COLO668 (cell line): ENCODE measurements at regions not wholly inside any gene's neighbourhood (a gene's known extent, or its start where the extent isn't known, plus 50 kb on each side); places are given as distances from the start of the nearest gene placed in this dataset.

Experiments
- DNase-seq: peaks from one replicate; lab custom pipeline; 2025; ENCODE audit not compliant: unreplicated experiment; lab: John Stamatoyannopoulos, UW

DNA sequence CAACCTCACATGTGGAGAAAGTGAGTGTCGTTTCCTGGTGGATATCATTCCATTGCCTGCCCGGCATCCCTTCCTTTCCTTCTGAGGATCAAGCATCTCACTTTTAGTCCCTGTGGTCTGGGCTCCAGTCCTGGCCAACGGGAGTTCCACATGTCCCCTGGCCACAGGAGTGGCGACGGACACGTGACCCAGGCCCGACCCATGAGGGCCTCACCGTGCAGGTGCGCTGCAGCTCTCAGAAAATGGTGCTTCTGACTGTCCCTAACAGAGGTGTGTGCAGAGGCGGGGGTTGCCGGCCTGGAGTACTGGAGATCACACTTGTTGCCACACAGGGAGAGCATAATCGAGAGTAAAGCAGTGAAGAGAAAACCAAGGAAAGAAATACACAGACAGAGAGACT, 476.9 kb upstream of the FRG1 start:
- no peak for DNase-seq

DNA sequence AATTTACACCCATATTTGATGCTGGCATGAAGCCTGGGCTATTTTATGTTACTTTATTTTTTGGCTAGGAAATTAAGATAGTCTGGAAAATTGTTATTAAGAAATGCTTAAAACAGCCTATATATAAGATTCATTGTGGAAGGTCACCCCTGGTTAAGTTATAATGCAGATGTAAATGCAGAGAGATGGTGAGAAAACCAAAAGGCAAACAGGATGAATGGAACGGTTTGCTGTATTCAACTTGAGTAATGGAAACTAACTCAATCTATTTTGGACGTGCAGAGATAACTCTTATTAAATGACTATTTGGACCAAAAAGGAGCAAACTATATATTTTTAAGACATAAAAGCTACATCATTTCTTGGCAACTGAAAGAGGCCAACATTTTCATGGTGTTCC, 446.3 kb upstream of the FRG1 start:
- no peak for DNase-seq

DNA sequence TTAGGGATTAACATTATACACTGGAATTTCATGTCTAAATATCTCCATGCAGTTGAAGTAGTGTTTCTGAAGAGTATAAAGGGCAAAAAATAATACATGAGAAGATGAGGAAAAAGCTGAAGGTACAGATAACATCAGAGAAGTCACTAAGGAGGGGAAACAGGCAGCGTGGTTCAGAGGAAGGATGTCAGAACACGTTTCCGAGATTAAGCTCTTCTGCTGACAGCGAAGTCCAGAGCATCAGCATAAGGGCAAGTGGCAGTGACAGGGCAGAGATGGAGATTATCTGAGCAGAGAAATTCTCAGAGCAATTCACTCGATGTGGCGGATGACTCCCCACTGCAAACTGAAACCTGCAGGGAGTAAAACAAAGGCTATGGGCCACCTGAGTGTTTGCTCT, 443.2 kb upstream of the FRG1 start:
- no peak for DNase-seq

DNA sequence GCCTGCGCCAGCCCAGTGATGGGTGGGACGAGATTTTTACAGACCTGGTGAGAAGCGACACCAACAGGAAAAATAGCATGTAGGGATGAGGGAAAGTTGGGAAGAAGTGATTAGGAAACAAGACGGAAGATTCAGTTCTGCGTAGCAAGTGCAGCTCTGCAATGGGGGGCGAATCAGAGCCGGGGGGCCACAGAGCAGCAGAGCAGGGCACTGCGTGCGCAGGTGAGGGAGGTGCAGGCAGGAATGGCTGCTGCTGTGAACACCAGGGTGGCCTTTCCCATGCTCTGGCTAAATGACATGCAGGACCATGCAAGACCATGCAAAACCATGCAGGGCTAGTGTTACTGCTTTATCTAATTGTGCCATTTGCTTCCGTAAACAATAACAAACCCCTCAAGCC, 442.7 kb upstream of the FRG1 start:
- DNase-seq = no peak

GRCh38 chr4:189498457-189498856, 442.2 kb upstream of the FRG1 start:
- DNase-seq = no peak

DNA sequence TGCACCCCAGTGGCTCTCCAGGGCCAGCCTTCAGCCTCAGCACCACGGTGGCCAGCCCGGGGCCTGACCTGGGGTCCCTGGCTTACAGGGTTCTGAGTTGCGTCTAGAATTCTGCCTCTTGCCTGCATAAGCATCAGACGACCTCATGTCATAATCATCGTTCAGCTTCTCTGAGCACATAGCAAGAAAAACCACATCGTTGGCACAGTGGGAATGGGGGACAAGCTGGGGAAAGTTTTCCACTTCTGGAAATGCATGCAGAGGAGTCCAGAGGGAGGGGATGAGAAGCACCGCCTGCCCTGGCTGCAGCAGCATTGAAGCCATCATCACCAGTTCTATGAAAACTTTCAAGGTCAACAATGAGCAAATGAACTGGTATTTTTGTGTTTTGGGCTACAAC, 441.0 kb upstream of the FRG1 start:
- no peak for DNase-seq

GRCh38 chr4:189500970-189501369, 439.7 kb upstream of the FRG1 start:
- DNase-seq = no peak

DNA sequence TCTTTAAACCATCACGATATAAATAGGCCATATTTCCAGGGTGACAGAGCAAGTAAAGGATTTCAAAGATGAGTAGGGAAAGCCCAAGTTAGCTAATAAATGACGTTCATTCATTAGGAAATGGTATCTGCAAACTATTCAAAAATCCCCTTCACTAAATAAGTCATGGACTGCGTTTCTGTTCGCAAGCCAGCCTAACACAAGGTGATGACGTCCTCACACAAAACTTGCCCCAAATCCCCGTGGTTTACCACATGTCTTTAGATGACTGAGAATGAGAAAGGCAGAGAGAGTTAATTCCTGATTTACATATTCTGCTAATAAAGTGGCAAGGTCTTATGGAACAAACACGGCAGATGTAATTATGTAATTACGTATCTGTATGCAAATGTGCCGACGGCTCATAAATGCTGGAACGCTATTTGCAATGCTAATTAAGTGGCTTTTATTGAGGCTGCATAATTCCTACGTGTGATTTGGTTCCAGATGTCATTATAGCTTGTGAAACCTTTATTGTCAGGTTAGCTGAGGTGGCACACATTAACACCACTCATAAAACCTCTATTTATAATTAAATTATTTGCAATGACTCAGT, 437.7 kb upstream of the FRG1 start:
- DNase-seq = no peak

GRCh38 chr4:189504220-189504619, 436.5 kb upstream of the FRG1 start:
- DNase-seq = no peak

DNA sequence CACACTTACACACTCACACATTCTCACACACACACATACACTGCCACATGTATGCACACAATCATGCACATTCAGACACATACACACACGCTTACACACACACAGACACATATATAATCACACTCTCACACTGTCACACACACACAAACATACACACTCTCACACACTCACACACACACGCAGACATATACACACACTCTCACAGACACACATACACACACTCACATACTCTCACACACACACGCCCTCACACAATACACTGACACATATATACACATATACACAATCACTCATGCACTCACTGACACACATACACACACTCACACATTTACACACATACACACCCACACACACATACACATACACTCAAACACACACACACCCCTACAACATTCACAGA, 435.3 kb upstream of the FRG1 start:
- no peak for DNase-seq

GRCh38 chr4:189506080-189506479, 434.6 kb upstream of the FRG1 start:
- DNase-seq = no peak

- DNase-seq = no peak
These were observed 433.6 kb upstream of the FRG1 start for GRCh38 chr4:189507060-189507459.

DNA sequence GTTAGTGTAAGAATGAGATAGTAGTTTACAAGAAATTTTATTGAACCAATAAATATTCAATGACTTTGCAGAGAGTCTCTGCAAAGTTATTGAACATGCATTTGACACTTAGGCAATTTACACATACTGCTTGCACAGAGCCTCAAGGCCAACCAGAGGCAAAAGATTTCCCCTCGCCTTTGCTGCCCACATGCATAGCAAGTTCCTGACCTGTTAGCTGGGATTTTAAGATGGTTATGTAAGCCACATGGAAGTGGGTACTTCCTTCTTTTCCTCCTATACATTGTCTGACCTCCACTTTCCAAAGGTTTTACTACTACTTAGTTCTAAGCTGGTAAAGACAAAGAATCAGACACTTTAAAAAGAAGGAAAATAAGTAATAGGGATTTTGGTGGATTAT, 430.1 kb upstream of the FRG1 start:
- DNase-seq = no peak

DNA sequence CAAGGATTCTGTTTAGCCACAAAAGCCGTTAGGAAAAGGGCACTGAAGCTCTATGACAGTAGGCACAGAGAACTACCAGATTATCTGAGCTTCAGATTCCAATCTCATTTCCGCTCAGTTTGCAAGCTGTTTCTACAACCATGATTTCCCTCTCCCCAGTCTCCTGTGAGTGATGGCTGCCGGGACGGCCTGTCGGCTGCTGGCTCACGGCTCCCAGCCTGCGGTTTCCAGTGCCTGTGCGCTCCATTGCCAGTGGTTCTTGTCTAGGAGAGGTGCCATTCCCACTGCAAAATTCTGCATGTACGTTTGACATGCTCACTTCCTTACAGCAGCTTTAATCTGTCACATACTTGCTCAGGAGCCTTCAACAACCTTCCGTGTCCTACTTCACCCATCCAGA, 429.1 kb upstream of the FRG1 start:
- DNase-seq = no peak

DNA sequence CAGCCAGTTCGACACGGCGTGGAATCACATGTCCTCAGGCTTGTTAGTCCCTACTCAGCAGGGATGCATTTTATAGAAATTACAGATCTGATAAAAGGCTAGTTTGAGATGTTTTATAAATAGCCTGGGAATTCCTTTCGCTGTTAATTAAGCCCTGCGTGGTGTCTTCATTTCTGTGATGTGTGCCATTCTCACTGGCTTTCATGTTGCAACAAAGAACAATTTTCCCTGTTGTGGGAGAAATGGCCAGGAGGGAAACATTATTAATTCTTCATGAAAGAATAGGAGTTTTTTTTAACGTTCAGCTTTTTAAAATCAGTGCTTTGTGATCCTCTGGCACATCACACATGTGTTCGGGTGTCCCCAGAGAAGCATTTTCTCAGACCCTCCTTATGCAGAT, 427.3 kb upstream of the FRG1 start:
- no peak for DNase-seq

DNA sequence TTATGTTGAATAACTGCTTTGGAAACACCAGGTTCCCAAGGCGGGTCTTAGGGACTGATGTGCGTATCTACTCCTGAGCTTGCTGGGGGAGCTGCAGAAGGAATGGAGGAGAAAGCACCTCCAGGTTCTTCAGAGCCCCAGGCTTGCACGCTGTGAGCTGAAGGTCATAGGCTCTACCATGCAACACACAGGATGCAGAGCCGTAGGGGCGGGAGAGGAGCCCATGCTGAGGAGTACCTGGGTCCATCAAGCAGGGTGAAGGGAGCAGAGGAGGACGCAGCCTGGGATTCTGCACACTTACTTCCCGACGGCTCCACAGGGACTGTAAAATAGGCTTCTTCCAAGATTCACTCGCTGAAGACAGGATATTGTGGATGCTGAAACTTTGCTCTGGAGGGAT, 426.5 kb upstream of the FRG1 start:
- DNase-seq = no peak

DNA sequence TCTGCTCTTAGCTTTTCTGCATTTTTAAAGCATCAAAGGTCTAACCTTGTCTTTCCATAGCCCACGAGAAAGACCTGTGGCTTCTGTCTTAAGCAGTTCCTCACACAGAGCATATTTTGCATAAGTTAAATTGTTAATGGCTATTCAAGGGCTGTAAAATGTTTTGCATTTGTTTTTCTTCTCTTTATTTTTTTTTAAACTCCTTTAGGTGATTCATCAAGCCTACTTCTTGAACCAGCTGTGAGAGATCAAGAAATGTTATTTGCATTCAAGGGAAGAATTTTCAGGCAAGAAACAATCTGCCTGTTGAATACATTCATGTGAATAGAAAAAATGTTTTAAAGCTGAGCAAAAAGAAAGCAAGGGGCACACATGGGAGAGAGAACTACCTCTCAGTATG, 423.8 kb upstream of the FRG1 start:
- no peak for DNase-seq

- DNase-seq = no peak
These were observed 421.5 kb upstream of the FRG1 start for GRCh38 chr4:189519186-189519585.

DNA sequence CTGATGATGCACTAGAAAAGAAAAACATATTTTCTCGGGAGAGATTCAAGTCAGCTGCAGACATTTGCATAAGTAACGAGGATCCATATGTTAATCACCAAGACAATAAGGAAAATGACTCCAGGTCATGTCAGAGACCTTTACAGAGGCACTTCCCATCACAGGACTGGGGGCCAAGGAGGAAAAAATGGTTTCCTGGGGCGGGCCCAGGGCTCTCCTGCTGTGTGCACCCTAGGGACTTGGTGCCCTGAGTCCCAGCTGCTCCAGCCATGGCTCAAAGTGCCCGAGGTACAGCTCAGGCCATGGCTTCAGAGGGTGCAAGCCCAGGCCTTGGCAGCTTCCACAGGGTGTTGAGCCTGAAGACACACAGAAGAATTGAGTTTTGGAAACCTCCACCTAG, 415.4 kb upstream of the FRG1 start:
- DNase-seq = no peak

DNA sequence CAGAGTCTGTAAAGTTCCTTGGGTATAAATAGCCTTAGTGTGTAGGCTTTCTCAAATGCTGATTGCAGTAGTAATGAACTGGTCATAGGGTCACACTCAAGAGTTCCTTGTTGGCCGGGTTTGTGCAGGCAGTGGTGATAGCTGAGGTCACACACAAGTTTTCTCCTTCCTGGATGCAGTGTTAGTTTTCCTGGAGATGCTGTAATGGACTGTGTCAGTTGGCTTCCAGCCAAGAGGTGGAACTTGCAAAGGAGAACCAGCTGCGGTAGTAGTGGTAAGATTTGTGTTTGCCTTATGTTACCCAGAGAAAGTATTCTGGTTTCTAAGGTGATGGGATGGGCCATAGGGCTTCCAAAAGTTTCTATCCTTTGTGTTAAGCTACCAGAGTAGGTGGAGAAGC, 409.8 kb upstream of the FRG1 start:
- no peak for DNase-seq

GRCh38 chr4:189533603-189534002, 407.1 kb upstream of the FRG1 start:
- no peak for DNase-seq

GRCh38 chr4:189547559-189547958, 393.1 kb upstream of the FRG1 start:
- DNase-seq = no peak

GRCh38 chr4:189548484-189549125, 392.1 kb upstream of the FRG1 start:
- DNase-seq = no peak
